NCI-H2196 treated with DMSO at 0.1 percent for 48 hours (cell line): ENCODE measurements at regions not wholly inside any gene's neighbourhood (a gene's known extent, or its start where the extent isn't known, plus 50 kb on each side); places are given as distances from the start of the nearest gene placed in this dataset.
"Not testable (repeated sequence)": the region's sequence is repeated elsewhere in the genome, so short reads cannot be mapped to it uniquely, and the experiment has no call there.

Experiments
- DNase-seq: peaks from one replicate; lab custom pipeline; 2025; ENCODE audit not compliant: unreplicated experiment; lab: John Stamatoyannopoulos, UW

- not testable (repeated sequence) for DNase-seq
Measured at GRCh38 chr17:64800987-64801386, 118.3 kb downstream of the LRRC37A3 start.

DNA sequence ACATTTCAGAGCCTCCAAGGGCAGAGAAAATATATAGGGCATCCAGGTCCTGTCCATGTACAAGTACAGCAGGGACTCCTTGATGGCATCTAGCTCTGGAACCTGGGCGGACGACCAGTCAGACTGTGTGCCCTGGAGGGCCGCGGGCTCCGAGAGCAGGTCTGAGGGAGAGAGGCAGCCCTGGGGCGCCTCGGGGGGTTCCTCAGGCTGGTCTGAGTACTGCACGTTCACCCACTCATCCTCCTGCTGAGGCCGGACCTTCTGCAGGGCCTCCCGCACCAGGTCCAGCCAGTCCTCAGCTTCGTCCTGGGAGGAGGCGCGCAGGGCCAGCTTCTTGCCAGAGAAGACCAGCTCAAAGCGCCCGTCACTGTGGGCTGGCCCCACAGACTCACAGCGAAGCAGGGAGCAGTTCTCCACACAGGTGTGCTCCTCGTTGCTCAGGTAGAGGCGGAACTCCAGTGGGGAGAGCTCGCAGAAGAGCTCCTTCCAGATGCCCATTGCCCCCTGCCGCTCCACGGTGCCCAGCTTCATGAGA is 118.8 kb downstream of the LRRC37A3 start:
- DNase-seq, result not testable (repeated sequence)

GRCh38 chr17:64799543-64800188 is 119.6 kb downstream of the LRRC37A3 start:
- DNase-seq, result not testable (repeated sequence)

DNA sequence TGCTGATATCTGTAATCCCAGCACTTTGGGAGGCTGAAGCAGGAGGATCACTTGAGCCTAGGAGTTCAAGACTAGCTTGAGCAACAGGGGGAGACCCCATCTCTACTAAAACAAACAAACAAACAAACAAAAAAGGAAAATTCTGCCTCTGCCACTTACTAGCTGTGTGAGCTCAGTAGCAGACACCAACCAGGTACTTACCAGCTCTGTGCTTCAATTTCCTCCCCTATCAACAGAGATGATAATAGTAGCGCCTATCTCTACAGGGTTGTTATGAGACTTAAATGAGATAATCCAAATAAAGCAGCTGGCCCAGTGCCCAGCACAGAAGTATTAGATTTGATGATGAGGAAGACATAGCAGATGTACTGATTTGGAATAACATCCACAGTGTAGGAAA is 120.3 kb downstream of the LRRC37A3 start:
- DNase-seq, result not testable (repeated sequence)

DNA sequence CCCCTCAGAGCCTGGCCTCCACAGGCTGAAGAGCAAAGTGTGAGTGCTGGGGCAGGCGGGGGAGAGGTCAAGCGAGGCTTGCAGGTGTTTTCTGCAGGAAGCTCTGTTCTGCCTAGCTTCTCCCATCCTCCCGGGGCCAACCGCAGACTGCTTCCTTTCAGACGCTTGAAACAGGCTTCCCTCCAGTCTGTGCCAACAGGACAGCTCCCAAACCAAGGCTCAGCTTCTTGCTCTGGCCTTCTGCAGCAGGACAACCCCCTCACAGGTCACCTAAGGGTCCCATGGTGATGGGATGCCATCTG is 120.8 kb downstream of the LRRC37A3 start:
- DNase-seq, result not testable (repeated sequence)

DNA sequence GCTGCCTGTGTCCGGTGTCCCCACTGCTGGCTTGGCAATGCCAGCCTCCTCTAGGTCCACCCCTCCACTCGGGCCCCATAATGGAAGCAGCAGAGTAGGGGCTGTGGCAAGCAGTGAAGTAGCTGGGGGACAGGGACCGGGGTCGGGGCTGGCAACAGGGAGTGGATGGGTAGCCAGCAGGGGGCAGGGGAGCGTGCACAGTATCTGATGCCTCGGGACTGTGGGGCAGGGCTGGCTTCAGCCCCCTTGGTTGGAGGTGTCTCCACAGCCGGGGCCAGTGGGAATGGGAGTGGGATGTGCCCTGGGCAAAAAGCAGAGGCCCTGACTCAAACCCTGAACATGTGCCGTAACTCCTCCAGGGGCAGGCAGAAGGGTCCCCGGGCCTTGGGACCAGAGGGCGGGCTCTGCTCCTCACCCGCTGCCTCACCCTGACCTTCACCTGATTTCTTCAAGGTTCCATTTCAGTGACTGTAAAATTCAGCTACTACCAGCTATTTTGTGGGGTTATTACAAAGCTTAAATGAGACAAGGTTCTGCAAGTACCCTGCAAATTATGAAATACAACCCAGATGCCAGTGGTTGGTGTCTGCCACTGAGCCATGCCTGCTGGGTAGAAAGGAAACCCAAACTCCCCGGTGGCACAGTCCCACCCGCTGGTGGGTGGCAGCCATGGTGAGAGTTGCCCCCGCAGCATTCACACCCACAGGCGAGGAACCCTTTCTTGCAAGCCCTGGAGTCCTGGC is 121.4 kb downstream of the LRRC37A3 start:
- DNase-seq, result not testable (repeated sequence)

GRCh38 chr17:64795342-64795741 is 123.9 kb downstream of the LRRC37A3 start:
- DNase-seq, result not testable (repeated sequence)

DNA sequence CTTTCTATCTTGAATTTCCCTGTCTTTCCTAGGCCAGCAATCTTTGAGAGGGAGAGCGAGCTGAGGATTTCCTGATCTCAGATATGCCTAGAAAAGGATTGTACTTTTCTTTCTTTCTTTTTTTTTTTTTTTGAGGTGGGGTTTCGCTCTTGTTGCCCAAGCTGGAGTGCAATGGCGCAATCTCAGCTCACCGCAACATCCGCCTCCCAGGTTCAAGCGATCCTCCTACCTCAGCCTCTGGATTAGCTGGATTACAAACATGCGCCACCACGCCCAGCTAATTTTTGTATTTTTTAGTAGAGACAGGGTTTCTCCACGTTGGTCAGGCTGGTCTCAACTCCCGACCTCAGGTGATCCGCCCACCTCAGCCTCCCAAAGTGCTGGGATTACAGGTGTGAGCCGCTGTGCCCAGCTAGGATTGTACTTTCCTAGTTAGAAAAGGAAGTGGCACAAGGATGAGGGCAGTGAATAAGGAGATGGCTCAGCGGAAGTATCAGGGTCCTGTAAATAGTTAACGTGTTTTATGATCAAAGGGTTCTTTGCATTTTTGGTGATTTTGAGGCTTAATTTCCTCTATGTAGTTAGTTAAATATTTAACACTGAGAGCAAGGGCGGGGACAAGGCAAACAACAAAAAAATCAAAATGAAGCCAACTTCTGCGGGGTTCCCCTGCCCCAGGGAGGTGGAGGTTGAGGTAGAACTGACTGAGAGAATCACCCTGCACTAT is 124.6 kb downstream of the LRRC37A3 start:
- DNase-seq, result not testable (repeated sequence)

DNA sequence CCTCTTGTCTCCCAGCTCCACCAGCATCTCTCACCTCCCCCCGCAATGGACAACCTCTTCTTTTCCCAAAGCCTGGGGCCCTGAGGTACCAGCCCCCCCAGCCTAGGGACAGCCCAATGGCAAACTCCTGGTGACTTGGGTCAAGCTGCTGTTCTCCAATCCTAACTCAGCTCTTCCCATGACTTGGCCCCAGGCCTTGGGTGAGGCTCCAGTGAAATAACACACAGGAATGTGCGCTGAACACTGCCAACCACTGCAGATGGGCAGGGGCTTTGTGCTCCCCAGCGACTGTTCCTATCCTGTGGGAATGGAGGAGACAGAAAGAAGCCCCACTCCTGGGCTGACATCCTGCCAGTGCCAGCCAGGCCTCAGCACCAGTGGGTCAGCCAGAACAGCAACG is 125.2 kb downstream of the LRRC37A3 start:
- DNase-seq, result not testable (repeated sequence)

GRCh38 chr17:64792793-64793575 is 126.3 kb downstream of the LRRC37A3 start:
- not testable (repeated sequence) for DNase-seq

GRCh38 chr17:64792276-64792675 is 127.0 kb downstream of the LRRC37A3 start:
- not testable (repeated sequence) for DNase-seq

DNA sequence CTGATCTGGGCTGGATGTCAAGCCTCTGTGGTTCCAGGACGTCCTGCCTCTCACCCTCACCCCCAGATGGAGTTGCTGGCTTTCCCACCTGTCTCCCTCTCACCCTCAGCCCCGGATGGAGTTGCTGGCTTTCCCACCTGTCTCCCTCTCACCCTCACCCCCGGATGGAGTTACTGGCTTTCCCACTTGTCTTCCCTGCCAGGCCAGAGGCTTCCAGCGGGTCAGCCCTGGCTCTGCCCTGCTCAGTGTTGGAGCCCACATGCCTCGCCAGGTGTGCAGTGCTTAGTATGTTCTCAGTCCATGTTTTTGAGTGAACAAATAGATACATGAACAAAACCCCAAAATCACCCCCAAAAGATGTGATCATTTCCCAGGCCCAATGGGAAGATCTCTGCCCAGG is 127.6 kb downstream of the LRRC37A3 start:
- DNase-seq, result not testable (repeated sequence)

- DNase-seq, result not testable (repeated sequence)
Measured at GRCh38 chr17:64791226-64791625, 128.1 kb downstream of the LRRC37A3 start.

- not testable (repeated sequence) for DNase-seq
Measured at GRCh38 chr17:64790690-64791089, 128.6 kb upstream of the SMURF2 start.

DNA sequence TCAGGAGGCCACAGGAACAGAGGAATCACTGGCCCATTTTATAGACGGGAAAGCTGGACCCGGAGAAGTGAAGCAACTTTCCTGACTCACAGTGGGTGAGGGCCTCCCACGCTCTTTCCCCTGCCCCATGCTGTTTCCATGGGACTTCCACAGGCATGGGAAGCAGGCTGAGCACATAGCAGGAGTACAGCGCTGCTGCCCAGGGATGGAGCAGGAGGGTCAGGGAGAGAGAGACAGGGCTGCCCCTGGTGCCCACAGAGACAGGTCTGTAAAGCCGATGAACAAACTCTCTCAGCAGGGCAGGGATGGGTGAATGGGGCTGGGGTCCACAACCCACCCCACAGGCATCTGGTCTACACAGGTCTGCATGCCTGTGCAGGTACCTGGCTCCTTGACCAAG is 128.1 kb upstream of the SMURF2 start:
- not testable (repeated sequence) for DNase-seq

DNA sequence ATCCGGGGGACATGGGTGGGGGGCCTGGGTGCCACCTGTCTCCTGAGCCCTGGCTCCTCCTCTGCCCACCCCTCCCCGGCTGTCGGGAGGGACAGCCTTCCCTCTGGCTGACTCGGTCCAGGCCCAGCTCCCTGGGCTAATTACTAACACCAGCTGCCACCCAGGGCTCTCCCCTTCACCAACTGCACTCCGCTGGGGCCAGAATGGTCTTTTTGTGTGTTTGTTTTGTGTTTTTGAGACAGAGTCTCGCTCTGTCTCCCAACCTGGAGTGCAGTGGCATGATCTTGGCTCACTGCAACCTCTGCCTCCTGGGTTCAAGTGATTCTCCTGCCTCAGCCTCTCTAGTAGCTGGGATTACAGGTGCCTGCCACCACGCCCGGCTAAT is 126.9 kb upstream of the SMURF2 start:
- DNase-seq, result not testable (repeated sequence)

DNA sequence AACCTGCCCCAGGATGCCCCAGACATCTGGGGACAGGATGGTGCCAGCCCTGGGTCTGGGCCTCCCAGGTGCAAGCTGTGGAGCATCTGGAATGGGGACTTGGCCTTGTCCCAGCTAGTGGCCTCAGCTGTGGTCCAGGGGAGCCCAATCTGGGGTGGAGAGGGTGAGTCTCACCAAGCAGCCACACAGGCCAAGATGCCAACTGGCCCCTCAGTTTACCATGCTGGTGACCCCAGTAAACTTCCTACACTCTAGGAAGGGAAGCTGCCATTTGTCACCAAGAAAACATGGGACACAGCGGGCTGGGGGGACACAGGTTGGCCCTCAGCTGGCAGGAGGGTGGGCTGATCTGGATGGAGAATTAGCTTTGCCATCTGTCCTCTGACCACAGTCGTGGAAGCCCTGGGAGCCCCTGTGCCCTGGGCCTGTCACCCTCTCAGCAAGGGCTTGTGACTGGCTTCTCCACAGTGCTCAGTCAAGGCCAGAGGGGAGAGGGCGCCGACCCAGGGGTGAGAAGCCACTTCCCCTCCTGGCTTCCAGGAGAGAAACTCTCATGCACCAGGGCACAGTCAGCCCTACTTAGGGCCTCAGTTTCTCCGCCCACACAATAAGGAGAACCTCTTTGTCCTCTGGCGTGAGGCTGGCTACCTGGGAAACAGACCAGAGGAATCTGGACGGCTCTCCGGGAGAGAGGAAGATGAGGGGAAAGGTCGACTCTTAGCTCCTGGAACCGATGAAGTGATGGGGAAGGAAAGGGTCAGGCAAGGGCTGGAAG is 126.4 kb upstream of the SMURF2 start:
- DNase-seq, result no peak

- DNase-seq, result no peak
Measured at GRCh38 chr17:64787921-64788271, 125.8 kb upstream of the SMURF2 start.

- DNase-seq, result no peak
Measured at GRCh38 chr17:64787255-64787920, 125.3 kb upstream of the SMURF2 start.

DNA sequence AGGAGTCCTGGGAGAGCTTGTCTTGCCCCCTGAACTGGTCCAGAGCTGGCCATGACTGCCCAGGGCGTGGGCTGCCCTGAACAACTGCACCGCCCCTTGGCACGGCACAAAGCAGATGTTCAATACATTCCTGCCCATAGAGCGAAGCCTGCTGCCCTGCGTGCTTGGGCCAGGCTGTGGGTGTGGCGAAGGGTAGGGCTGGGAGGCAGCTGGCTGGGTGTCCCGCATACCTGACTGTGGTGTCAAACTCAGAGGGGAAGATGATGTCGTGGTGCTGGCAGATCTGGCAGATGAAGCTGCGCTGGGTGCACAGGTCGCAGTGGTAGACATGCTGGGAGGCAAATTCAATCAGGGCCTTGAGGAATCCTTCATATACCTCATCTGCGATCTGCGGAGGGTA is 124.2 kb upstream of the SMURF2 start:
- DNase-seq, result no peak
